AML-193 (cell line): ENCODE measurements at regions not wholly inside any gene's neighbourhood (a gene's known extent, or its start where the extent isn't known, plus 50 kb on each side); places are given as distances from the start of the nearest gene placed in this dataset.
"Not testable (repeated sequence)": the region's sequence is repeated elsewhere in the genome, so short reads cannot be mapped to it uniquely, and the experiment has no call there.

Source experiments
- DNase-seq, 2 experiments: peaks; one replicate each; lab custom pipeline; 2025; lab: John Stamatoyannopoulos, UW

- DNase-seq, result no peak
Observed at GRCh38 chr21:32093646-32094462, 185.0 kb downstream of the MIS18A start.

- no peak for DNase-seq
Observed at GRCh38 chr21:32090956-32091355, 187.9 kb downstream of the MIS18A start.

DNA sequence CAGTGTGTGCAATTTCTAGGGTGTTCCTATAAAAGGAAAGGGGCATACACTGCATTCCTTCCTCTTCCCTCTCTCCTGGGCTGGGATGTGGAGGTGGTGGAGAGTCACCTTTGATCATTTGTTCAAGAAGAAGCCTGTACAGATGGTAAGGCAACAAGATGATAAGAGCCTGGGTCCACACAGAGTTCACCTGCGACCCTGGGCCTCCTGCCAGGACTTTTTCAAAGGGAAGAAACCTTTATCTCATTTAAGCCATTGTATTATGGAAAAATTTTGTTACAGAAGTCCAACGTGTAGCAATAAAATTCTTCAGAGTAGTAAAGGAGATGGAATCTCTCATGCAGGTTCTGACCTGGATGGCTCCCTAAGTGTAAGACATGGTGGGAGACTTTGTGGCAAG lies 189.1 kb downstream of the MIS18A start:
- DNase-seq, result no peak

GRCh38 chr21:32088471-32088870 lies 190.4 kb downstream of the MIS18A start:
- DNase-seq, result no peak

DNA sequence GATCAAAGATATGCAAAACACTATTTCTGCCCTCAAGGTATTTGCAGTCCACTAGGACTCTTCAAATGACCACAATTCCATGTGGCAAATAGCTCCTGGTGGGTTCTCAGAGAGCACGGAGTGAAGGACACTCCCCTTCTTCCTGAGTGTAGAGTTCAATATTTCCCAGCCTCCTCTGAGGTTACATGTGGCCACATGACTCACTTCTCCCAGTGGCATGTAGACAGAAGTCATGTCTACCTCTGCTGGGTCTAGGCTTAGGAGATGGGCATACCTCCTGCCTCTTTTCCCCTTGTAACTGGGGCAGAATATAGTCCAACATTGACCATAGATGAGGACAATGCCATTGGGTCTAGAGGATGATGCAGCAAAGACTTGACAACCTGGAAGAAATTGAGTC lies 191.4 kb downstream of the MIS18A start:
- no peak for DNase-seq

DNA sequence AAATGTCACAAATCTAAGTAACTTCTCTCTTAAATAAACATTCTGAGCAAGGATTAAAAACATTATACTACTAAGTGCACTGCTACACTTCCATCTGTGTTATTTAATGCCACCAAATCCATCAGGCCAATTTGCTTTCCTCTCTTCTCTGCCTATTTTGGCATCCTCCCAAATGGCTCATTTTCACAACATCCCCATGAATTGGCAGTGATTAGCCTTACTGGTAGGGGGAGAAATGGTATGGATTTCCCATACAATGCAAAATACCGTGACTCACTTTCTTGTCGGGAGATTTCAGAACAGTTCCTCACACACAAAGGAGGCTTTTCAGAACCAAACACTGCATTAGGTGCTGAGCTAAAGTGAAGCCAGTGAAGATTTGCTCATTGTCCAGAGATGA lies 195.7 kb downstream of the MIS18A start:
- no peak for DNase-seq

DNA sequence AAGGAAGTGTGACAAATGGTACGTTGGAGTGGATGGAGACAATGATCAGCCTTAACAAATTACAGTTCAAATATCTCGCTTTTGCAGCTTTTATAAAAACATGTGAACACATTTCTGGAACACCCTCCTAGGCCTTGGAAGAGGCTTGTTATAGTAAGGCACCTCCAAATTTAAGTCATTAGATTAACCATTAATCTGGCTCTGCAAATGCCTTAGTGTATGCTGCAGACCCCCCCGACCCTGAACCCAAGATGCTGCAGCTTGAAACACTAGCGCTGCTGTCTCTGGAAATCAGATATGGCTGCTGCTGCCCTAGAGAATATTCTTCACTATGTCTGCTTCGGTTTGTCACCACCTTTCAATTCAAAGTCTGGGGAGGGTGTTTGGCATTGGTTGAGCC lies 196.4 kb downstream of the MIS18A start:
- no peak for DNase-seq

- no peak for DNase-seq
Observed at GRCh38 chr21:32073593-32073992, 200.8 kb downstream of the HUNK start.

DNA sequence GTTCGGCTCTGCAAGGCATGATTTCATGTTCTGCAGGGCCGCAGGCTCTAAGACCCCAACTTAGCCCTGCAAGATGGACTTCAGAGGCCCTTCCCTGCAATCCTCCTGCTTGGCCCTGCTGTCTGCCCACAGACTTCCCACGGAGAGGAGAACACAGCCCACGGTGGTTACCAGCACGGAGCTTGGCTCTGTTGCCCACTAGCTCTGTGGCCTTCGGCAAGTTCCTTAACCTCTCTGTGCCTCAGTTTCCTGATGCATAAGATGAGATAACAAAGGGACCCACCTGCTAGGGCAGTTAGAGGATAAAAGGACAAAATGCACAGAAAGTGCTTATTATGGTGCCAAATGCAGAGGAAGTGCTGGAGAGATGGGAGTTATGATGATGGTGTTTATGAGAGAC lies 200.4 kb downstream of the HUNK start:
- no peak for DNase-seq

DNA sequence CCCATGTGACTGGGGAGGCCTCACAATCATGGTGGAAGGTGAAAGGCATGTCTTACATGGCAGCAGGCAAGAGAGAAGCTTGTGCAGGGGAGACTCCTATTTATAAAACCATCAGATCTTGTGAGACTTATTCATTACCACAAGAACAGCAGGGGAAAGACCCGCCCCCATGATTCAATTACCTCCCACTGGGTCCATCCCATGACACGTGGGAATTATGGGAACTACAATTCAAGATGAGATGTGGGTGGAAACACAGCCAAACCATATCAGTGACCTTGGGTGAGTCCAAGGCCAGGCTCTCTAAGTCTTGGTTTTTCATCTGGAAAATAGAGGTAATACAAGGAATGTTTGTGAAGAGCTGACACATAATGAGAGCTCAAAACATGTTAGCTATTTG lies 198.8 kb downstream of the HUNK start:
- not testable (repeated sequence) for DNase-seq

DNA sequence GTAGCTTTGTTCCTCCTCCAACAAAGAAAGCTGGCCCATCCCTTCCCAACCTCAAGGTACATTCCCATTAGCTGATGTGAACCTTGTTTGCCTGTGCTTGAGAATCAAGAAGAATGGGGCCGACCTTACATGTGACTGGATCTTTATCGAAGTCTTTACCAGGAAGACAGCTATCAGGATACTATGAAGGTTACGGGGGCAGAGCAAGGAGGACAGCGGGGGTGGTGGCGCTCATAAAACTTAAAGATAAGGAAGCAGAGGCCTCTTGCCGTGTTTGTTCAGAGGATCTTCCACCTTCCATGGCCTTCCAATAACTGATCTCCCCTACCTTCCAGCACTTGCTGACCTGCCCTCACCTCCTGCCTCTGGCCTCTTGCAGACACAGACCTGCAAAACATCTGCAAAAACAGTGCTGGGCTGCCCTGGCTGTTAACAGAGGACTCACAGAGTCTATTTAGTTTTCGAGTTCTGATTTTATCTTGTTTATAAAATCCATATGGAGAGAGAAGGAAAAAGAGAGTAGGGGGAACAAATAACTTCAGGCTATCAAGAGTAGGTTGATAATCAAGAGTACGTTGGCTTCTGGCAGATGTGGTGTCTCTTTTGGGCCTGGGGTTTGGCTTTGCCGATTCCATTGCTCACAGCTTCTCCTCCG lies 198.0 kb downstream of the HUNK start:
- DNase-seq, result no peak

DNA sequence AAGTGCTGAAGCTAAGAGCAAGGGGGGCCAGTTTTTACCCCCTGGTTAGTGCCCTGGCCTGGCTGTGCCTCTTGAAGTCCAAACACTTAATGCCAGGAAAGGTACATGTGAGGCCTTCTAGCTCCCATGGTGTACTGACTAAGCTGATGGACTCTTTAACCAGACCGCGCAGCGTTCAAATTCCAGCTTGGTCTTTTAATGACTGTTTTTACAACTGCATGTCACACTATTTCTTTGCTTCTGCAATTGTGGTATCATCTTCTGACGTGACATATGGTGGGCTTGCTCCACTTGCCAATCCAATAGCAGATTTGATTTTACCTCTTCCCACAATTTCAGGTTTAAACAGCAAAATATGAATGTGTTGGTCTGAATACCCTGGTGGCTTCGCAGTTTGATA lies 197.3 kb downstream of the HUNK start:
- no peak for DNase-seq

- DNase-seq, result no peak
Observed at GRCh38 chr21:32065654-32066053, 192.8 kb downstream of the HUNK start.

DNA sequence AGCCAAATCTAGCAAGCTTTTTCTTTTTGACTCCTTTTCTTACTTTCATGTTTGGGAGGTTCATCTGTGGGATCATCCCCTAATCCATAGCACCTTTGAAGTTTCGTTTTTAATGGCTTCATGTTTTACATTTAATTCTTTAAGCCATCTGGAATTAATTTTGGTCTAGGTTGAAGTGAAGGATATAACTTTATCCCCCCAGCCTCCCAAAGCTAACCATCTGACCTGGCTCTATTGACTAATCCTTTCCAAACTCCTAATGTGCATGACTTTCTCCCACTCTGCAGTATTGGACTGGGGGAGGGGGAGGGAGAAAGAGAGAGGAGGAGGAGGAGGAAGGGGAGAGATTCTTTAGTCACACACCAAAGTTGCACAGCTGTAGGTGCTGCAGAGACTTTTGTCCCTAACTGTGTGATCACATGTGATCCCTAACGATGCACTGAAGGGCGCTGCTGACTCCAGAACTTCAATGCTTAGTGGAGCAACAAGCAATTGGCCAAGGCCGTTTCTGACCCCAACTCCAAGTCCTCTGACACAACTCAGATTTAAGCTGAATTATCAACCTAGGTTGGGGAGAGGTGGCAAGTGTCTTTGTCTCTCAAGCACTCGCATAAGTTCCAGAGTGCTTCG lies 191.6 kb downstream of the HUNK start:
- DNase-seq, result no peak

DNA sequence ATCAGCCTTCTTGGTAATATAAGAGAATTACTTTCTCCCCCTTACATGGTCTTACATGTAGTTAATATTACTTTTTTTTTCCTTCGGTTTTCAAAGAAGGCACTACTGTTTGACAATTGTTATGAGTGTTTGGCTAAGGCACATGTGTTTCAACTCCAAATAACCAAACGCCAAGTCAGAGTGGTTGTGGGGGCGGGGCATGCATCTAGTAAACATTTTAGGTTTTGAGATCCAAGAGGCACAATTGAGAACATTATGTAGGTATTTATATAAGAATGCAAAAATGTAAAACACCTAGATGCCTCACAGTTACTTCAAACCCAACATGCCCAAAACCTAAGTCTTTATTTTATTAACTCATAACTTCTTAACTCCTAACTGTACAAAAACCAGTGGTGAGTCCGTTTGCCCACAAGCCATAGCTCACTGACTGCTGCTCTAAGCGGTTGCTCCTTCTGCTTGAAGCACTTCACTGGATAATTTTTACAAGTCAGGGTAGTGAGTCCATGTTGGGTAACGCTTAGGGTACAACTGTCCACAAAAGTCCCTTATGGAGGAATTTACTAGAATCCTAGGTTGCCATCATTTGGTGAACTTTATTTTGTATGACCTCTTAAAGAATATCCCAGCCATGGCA lies 189.9 kb downstream of the HUNK start:
- no peak for DNase-seq

GRCh38 chr21:32061729-32062128 lies 188.9 kb downstream of the HUNK start:
- no peak for DNase-seq

DNA sequence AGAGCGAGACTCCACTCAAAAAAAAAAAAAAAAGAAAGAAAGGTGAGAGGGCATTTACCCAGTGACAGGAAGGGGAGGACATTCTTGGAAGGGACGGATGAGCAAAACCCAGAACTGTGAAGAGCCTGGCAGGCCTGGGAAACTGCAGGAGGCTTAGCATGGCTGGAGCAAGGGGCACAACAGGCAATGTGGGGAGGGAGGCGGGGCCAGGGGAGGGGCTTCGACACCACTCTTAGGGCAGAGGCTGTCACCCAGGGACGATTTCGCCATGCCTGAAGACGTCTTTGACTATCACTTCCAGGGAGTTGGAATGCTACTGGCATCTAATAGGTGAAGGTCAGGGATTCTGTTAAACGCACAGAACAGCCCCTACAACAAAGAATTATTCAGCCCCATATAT lies 184.0 kb downstream of the HUNK start:
- no peak for DNase-seq

DNA sequence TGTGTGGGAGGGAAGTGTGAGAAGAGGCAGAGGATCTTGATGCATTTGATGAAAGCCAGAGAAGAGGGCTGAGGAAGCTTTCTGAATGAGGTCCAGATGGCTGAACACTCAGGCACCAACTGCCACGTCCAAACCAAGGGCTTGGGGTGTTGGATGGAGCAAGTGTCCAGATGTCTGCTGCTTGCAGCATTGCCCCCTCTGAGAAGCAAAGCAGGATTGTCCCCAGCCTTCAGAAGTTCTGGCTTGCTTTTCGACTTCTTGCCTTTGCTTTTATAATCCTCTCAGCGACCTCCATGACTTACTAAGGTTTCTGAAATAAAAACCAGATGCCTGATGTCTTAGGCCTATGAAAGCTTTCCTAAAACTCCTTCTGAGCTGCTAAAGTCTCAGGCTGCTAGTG lies 182.5 kb downstream of the HUNK start:
- DNase-seq, result no peak
